ENCODE measurements at regions not wholly inside any gene's neighbourhood (a gene's known extent, or its start where the extent isn't known, plus 50 kb on each side); places are given as distances from the start of the nearest gene placed in this dataset.
"Not testable (repeated sequence)": the region's sequence is repeated elsewhere in the genome, so short reads cannot be mapped to it uniquely, and the experiment has no call there.

- 0 out of 2 replicates have a peak, but pooled peaks cover 2% of the 10 kb centered on the region for H3K9me3 ChIP-seq (ENCODE audit: control insufficient read depth, insufficient read depth, low read length)
- CTCF ChIA-PET, result no interaction called here
- H3K27me3 ChIP-seq (ENCODE audit: control insufficient read depth, insufficient read depth, low read length), result no peaks in the 10 kb centered on the region
- in situ Hi-C loops (cut with MboI; ENCODE audit: low sequenced_read_pairs) (no loop called here), intact Hi-C loops (cut with micrococcal nuclease) (no loop called here), dilution Hi-C loops (cut with HindIII; ENCODE audit: low sequenced_read_pairs, unreplicated experiment) (no loop called here)
- no peak overlapping the region for H3K9ac ChIP-seq (ENCODE audit: low read depth, low read length)
- no TSS peak for BruUV-seq (replicated peaks)
- H2AK5ac ChIP-seq (ENCODE audit: low read depth, low read length), result no peak overlapping the region
- no peak overlapping the region for H4K91ac ChIP-seq (ENCODE audit: insufficient read depth, low read depth, low read length)
- H3K79me1 ChIP-seq (ENCODE audit: low read depth in 1 of 2, low read length in 2 of 2), result no peaks in the 10 kb centered on the region
- no peak overlapping the region for H3K14ac ChIP-seq (replicated peaks; ENCODE audit: low read depth, low read length)
- no peak overlapping the region for H3K27ac ChIP-seq (ENCODE audit: insufficient read depth, low read length)
- no peak overlapping the region for H4K5ac ChIP-seq (ENCODE audit: low read depth, low read length)
- H3K4ac ChIP-seq (ENCODE audit: low read depth, low read length), result no peak overlapping the region
- H2BK5ac ChIP-seq (ENCODE audit: low read depth, low read length, poor library complexity, severe bottlenecking), result no peak overlapping the region
- no peak overlapping the region for H3K56ac ChIP-seq (ENCODE audit: extremely low read depth, insufficient read depth, low read length)
- no peak overlapping the region for H3K23ac ChIP-seq (ENCODE audit: low read depth, low read length)
- H3K18ac ChIP-seq (ENCODE audit: low read depth, low read length), result no peak overlapping the region
- TF ChIP-seq FOS (IDR thresholded peaks at IDR 0.05; ENCODE audit: low read depth, low read length), result no peak
- TF ChIP-seq NFE2L2 (IDR thresholded peaks at IDR 0.05; ENCODE audit: low read depth, low read length), result no peak
- no peak for TF ChIP-seq CTCF (conservative IDR thresholded peaks at IDR 0.05; ENCODE audit: low read depth, low read length)
- TF ChIP-seq USF2 (IDR thresholded peaks at IDR 0.05; ENCODE audit: low read depth, low read length), result no peak
- no peak for TF ChIP-seq POLR2A (IDR thresholded peaks at IDR 0.05; ENCODE audit: low read depth, low read length)
- TF ChIP-seq RCOR1 (IDR thresholded peaks at IDR 0.05; ENCODE audit: insufficient replicate concordance, low read length), result no peak
- TF ChIP-seq MXI1 (IDR thresholded peaks at IDR 0.05; ENCODE audit: borderline replicate concordance, low read depth, low read length), result no peak
- no peak overlapping the region for H2AK9ac ChIP-seq (replicated peaks; ENCODE audit: low read depth, low read length, poor library complexity)
- H2BK20ac ChIP-seq (ENCODE audit: low read depth, low read length), result no peak overlapping the region
- H2BK120ac ChIP-seq (ENCODE audit: low read depth, low read length), result no peak overlapping the region
- POLR2A ChIA-PET (ENCODE audit: unreplicated experiment), result no interaction called here
- no peak for ATAC-seq (ENCODE audit: low read depth)
- no peak overlapping the region for H3K4me2 ChIP-seq (ENCODE audit: low read depth, low read length)
- no peak overlapping the region for H2BK15ac ChIP-seq (ENCODE audit: low read depth, low read length)
- no peaks in the 10 kb centered on the region for H3K36me3 ChIP-seq (ENCODE audit: control insufficient read depth, insufficient read depth, low read length)
- no peak overlapping the region for H2AFZ ChIP-seq (replicated peaks; ENCODE audit: low read length, poor library complexity)
- H4K20me1 ChIP-seq (ENCODE audit: insufficient read depth, low read length), result no peaks in the 10 kb centered on the region
- no peaks in the 10 kb centered on the region for H3K9me1 ChIP-seq (ENCODE audit: insufficient read depth, low read length)
- DNase-seq, result no peak
- no peaks in the 10 kb centered on the region for H3K4me1 ChIP-seq (ENCODE audit: control insufficient read depth, insufficient read depth, low read length)
- no peak overlapping the region for H3K4me3 ChIP-seq (ENCODE audit: insufficient read depth, low read depth, low read length)
- no peak overlapping the region for H4K8ac ChIP-seq (ENCODE audit: low read depth in 2 of 2, low read length in 2 of 2)
Measured at GRCh38 chr10:109633846-109634245, 289.5 kb downstream of the XPNPEP1 start.

- POLR2A ChIA-PET (ENCODE audit: unreplicated experiment); H2BK5ac ChIP-seq (ENCODE audit: low read depth, low read length, poor library complexity, severe bottlenecking); H3K9me1 ChIP-seq (ENCODE audit: insufficient read depth, low read length); H3K4ac ChIP-seq (ENCODE audit: low read depth, low read length); H3K56ac ChIP-seq (ENCODE audit: extremely low read depth, insufficient read depth, low read length); H3K4me2 ChIP-seq (ENCODE audit: low read depth, low read length); H2BK20ac ChIP-seq (ENCODE audit: low read depth, low read length); DNase-seq; H3K27me3 ChIP-seq (ENCODE audit: control insufficient read depth, insufficient read depth, low read length); H3K4me1 ChIP-seq (ENCODE audit: control insufficient read depth, insufficient read depth, low read length); H2BK120ac ChIP-seq (ENCODE audit: low read depth, low read length); H2AFZ ChIP-seq (replicated peaks; ENCODE audit: low read length, poor library complexity); H4K8ac ChIP-seq (ENCODE audit: low read depth in 2 of 2, low read length in 2 of 2); intact Hi-C loops (cut with micrococcal nuclease); H2AK9ac ChIP-seq (replicated peaks; ENCODE audit: low read depth, low read length, poor library complexity); H3K4me3 ChIP-seq (ENCODE audit: insufficient read depth, low read depth, low read length); H3K36me3 ChIP-seq (ENCODE audit: control insufficient read depth, insufficient read depth, low read length); H3K14ac ChIP-seq (replicated peaks; ENCODE audit: low read depth, low read length); H2BK15ac ChIP-seq (ENCODE audit: low read depth, low read length); H3K27ac ChIP-seq (ENCODE audit: insufficient read depth, low read length); H3K18ac ChIP-seq (ENCODE audit: low read depth, low read length); H3K9me3 ChIP-seq (ENCODE audit: control insufficient read depth, insufficient read depth, low read length); BruUV-seq (replicated peaks); ATAC-seq (ENCODE audit: low read depth); H4K91ac ChIP-seq (ENCODE audit: insufficient read depth, low read depth, low read length); dilution Hi-C loops (cut with HindIII; ENCODE audit: low sequenced_read_pairs, unreplicated experiment); CTCF ChIA-PET; H4K5ac ChIP-seq (ENCODE audit: low read depth, low read length); H3K23ac ChIP-seq (ENCODE audit: low read depth, low read length); in situ Hi-C loops (cut with MboI; ENCODE audit: low sequenced_read_pairs); H3K79me1 ChIP-seq (ENCODE audit: low read depth in 1 of 2, low read length in 2 of 2); H4K20me1 ChIP-seq (ENCODE audit: insufficient read depth, low read length); H2AK5ac ChIP-seq (ENCODE audit: low read depth, low read length); H3K9ac ChIP-seq (ENCODE audit: low read depth, low read length): not testable (repeated sequence)
Measured at GRCh38 chr10:109633017-109633416, 290.3 kb downstream of the XPNPEP1 start.

Data from IMR-90 (cell line).